ENCODE measurements at regions not wholly inside any gene's neighbourhood (a gene's known extent, or its start where the extent isn't known, plus 50 kb on each side); places are given as distances from the start of the nearest gene placed in this dataset.

DNA sequence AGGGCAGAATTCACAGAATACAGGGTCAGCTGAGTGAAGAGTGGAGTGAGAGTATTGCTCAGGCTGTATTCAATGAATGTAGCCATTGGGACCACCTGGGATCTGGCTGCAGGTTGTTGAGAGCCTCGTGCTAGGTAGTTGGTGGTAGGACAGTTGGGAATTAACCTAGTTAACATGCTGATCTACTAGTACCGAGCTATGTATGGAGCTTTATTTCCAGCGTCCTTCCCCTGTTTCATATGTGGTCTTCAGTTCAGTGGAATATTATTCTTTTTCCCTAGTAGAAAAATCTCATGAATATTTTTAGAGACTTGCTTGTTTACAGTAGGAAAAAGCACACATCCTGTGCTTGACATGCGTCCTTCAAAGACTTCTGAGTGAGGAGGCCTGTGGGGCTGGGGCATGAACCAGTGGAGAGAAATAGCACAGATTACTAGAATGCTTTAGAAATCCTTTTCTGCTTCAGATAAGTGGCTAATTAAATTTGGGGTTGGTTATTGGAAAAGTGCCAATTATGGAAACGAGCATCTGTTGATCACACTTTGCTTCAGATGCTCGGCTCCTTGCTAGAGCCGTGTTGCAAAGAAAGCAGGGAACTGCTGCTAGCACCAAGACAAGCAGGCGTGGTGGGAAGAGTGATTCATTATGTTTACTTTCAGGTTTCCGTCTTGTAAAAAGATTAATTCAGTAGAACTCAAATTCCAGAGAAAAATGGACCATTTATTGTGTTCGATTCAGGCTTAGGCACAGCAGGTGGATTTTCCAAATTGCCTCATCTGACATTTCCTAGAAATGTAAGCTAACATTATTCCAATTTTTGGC, 53.6 kb downstream of the ARF6 start:
- no peaks in the 10 kb centered on the region for H3K27me3 Mint-ChIP-seq (ENCODE audit: low read depth)
- H3K27ac Mint-ChIP-seq, result peak overlapping the region; percentile 73
- H3K4me3 Mint-ChIP-seq (ENCODE audit: low read depth), result peak overlapping the region; percentile 42
- peaks cover 57% of the 10 kb centered on the region for H3K4me1 Mint-ChIP-seq (ENCODE audit: low read depth)
- peaks cover 18% of the 10 kb centered on the region for H3K9me3 Mint-ChIP-seq
- no peak for DNase-seq (ENCODE audit: low spot score)
- H3K36me3 Mint-ChIP-seq (ENCODE audit: low read depth), result peaks cover 15% of the 10 kb centered on the region
- intact Hi-C loops (cut with micrococcal nuclease), result loop anchor here (2.0 to 5.0 kb wide), 4 partner anchors 14 to 52 kb away; no protein-coding TSS in a partner anchor

DNA sequence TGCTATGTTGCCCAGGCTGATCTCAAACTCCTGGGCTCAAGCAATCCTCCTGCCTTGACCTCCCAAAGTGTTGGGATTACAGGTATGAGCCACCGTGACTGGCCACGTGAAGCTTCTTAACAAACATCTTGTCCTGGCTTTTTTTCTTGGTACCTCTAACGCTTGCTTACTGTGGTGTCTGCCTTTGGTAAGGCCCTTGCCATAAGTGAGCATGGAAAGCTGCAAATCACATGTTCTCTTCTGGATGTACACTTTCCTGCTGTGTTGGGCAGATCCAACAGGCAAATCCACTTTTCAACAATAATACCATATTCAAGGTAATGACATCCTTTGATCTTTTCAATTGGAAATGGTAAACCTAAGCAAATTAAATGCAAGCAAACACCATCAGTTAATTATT, 54.6 kb downstream of the ARF6 start:
- no peak overlapping the region for H3K27ac Mint-ChIP-seq
- intact Hi-C loops (cut with micrococcal nuclease), result loop anchor here (2.0 to 5.0 kb wide), 4 partner anchors 13 to 51 kb away; no protein-coding TSS in a partner anchor
- H3K4me1 Mint-ChIP-seq (ENCODE audit: low read depth), result peaks cover 54% of the 10 kb centered on the region
- H3K4me3 Mint-ChIP-seq (ENCODE audit: low read depth), result no peak overlapping the region
- H3K9me3 Mint-ChIP-seq, result peaks cover 13% of the 10 kb centered on the region
- no peak for DNase-seq (ENCODE audit: low spot score)
- H3K27me3 Mint-ChIP-seq (ENCODE audit: low read depth), result no peaks in the 10 kb centered on the region
- peaks cover 12% of the 10 kb centered on the region for H3K36me3 Mint-ChIP-seq (ENCODE audit: low read depth)

DNA sequence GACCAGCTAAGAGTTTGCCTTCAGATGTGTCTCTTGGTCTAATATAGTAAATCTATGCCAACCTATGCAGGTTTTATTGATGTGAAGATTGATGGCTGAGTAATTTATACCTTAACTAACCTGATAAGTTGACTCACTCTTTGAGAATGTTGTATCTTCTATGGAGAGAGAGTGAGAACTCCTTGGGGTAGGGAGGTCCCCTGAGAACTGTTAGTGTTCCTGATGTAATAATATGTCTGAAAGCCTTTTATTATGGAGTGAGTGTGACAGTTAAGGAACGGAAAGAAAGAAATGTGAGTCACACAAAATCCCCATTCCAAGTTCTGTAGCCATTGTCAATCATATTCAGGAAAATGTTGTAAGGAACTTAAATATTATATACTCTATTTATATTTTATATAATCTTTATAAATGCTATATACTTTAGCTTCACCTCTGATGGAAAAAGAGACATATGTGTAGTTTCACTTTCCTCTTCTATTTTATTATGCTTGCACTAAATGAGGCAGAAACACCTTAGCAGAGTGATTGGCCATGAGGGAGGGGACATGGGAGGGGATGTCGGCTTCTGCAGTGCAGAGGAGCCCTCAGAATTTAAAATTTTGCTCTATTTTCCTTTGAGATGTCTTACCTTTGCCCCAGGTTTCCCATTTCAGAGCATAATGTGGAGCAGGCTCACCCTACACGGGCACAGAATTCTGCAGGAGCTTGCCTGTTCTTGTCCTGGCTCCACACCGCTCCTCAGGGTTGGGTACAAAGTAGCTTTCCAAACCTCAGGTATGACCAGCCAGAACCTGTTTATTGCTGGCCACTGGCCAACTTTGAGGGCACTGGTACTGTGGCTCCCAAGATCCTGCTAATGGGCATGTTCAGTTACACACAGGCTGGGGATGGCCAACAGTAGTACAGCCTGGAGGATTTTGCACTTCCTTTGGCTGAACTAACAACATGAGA, 57.7 kb downstream of the ARF6 start:
- intact Hi-C loops (cut with micrococcal nuclease), result no loop called here
- no peak for DNase-seq (ENCODE audit: low spot score)
- Mint-ChIP-seq H3K27ac (peak overlapping the region; percentile 34), H3K9me3 (no peaks in the 10 kb centered on the region), H3K36me3 (ENCODE audit: low read depth) (peaks cover 7% of the 10 kb centered on the region), H3K4me3 (ENCODE audit: low read depth) (no peak overlapping the region), H3K4me1 (ENCODE audit: low read depth) (peaks cover 45% of the 10 kb centered on the region), H3K27me3 (ENCODE audit: low read depth) (no peaks in the 10 kb centered on the region)

DNA sequence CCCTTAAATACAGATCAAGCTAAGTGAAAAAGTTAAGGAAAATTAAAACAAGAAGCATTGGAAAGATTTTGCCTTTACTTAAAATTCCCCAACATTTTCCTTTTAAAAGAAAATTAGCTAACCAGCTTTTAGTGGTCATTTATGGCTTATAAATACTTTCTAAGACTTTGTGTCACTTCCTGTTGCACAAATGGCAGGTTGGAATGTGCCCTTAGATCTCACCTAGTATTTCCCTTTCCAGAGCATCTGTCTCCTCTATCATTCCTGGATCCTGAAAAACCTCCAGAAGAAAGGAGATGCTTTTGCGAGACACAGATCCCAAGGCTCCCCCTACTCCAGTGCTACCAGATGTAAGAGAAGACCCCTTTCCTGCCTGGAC, 58.3 kb downstream of the ARF6 start:
- peaks cover 7% of the 10 kb centered on the region for H3K36me3 Mint-ChIP-seq (ENCODE audit: low read depth)
- H3K27me3 Mint-ChIP-seq (ENCODE audit: low read depth), result no peaks in the 10 kb centered on the region
- H3K27ac Mint-ChIP-seq, result no peak overlapping the region
- H3K4me3 Mint-ChIP-seq (ENCODE audit: low read depth), result no peak overlapping the region
- H3K9me3 Mint-ChIP-seq, result no peaks in the 10 kb centered on the region
- no peak for DNase-seq (ENCODE audit: low spot score)
- H3K4me1 Mint-ChIP-seq (ENCODE audit: low read depth), result peaks cover 39% of the 10 kb centered on the region
- intact Hi-C loops (cut with micrococcal nuclease), result no loop called here

DNA sequence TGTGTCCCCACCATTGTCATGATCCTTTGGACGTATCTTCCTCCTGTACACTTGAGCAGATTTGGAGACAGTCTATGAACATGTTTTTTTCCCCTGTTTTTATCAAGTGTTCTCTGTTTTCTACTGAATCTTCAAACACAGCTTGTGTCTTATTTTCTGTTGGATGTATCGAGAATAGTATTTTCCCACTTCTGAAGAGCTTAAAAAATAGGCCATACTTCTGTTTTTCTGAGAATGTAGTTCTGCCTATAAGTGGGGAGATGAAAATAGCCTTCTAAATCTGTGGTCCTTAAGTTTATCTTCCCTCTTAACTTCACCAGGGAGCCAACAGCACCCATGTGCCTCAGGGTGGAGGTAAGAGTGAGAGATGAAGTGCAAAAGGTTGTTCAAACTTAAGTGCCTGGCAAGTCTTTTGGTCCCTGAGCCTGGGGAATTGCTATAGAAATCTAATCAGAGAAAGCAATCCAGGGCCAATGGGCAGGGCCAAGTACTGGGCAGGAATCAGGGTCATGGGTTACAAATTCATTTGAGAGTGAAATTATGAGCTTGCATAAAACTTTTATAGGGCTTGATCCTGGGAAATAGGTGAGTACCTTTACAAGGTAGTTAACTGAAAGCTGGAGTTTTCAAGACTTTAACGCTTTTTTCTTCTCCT, 58.9 kb downstream of the ARF6 start:
- no peaks in the 10 kb centered on the region for H3K27me3 Mint-ChIP-seq (ENCODE audit: low read depth)
- no peak overlapping the region for H3K4me3 Mint-ChIP-seq (ENCODE audit: low read depth)
- DNase-seq (ENCODE audit: low spot score), result no peak
- H3K4me1 Mint-ChIP-seq (ENCODE audit: low read depth), result peaks cover 33% of the 10 kb centered on the region
- peaks cover 7% of the 10 kb centered on the region for H3K36me3 Mint-ChIP-seq (ENCODE audit: low read depth)
- intact Hi-C loops (cut with micrococcal nuclease), result no loop called here
- H3K27ac Mint-ChIP-seq, result no peak overlapping the region
- no peaks in the 10 kb centered on the region for H3K9me3 Mint-ChIP-seq

DNA sequence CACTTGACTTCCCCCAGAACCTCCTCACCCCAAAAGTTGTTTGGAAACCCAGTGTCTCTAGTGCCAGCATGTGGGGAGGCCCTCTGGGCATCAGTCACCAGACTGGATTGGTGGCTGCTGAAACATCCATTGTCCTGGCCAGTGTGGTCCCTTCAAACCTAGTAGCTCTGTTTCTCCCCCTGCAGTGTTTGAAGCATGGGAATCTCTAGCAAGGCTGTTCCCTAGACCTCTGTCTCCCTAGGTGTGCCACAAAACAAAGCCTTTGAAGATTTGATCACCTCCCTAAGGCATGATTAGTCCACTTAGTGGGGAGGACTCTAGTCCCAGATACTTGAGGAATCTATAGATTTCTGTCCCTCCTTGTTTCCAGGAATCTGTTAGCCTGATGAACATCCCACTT, 60.3 kb downstream of the ARF6 start:
- Mint-ChIP-seq H3K36me3 (ENCODE audit: low read depth) (peaks cover 7% of the 10 kb centered on the region), H3K4me1 (ENCODE audit: low read depth) (peaks cover 21% of the 10 kb centered on the region), H3K9me3 (no peaks in the 10 kb centered on the region), H3K27me3 (ENCODE audit: low read depth) (no peaks in the 10 kb centered on the region), H3K4me3 (ENCODE audit: low read depth) (no peak overlapping the region), H3K27ac (no peak overlapping the region)
- DNase-seq (ENCODE audit: low spot score), result no peak
- intact Hi-C loops (cut with micrococcal nuclease), result no loop called here

DNA sequence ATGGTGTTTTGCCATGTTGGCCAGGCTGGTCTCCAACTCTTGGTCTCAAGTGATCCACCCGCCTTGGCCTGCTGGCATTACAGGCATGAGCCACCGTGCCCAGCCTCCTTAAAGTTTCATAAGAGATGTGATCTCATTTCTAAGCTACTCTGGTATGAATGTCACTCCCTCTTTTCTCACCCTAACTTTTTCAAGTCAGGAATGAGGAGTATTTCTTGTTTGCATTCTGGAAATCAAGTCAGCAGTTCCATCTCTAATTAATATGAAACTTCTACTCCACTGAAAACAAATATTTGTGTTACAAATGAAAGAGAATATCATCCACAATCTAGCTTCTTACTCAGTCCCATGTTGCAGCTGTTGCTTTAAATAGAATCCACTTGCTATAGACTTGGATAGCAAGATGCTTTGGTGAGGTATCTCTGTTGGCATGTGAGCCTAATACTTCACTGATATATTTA, 61.3 kb downstream of the ARF6 start:
- Mint-ChIP-seq H3K36me3 (ENCODE audit: low read depth) (peaks cover 7% of the 10 kb centered on the region), H3K4me1 (ENCODE audit: low read depth) (peaks cover 16% of the 10 kb centered on the region), H3K4me3 (ENCODE audit: low read depth) (no peak overlapping the region), H3K27me3 (ENCODE audit: low read depth) (no peaks in the 10 kb centered on the region), H3K27ac (no peak overlapping the region), H3K9me3 (no peaks in the 10 kb centered on the region)
- DNase-seq (ENCODE audit: low spot score), result no peak
- intact Hi-C loops (cut with micrococcal nuclease), result no loop called here

DNA sequence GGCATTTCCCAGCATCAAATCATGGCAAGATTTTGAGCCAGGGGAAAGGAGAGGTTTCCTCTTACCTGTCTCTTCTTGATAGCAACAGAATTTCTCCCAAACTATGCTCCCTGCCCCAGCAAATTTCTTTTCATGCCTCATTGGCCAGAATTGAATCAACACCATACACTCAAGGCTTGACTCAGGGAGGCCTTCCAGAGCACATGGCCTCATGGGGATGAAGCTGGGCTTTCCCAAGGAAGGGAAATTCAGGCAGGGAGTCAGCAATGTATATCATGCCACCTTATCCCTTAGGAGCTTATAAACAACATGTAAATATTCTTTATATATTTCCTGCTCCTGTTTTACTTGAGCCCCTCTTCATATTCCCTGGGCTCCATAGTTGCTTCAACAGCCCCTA, 62.1 kb downstream of the ARF6 start:
- Mint-ChIP-seq H3K27ac (no peak overlapping the region), H3K9me3 (no peaks in the 10 kb centered on the region), H3K4me3 (ENCODE audit: low read depth) (no peak overlapping the region), H3K36me3 (ENCODE audit: low read depth) (peaks cover 7% of the 10 kb centered on the region), H3K27me3 (ENCODE audit: low read depth) (no peaks in the 10 kb centered on the region), H3K4me1 (ENCODE audit: low read depth) (peaks cover 22% of the 10 kb centered on the region)
- no peak for DNase-seq (ENCODE audit: low spot score)
- intact Hi-C loops (cut with micrococcal nuclease), result no loop called here

DNA sequence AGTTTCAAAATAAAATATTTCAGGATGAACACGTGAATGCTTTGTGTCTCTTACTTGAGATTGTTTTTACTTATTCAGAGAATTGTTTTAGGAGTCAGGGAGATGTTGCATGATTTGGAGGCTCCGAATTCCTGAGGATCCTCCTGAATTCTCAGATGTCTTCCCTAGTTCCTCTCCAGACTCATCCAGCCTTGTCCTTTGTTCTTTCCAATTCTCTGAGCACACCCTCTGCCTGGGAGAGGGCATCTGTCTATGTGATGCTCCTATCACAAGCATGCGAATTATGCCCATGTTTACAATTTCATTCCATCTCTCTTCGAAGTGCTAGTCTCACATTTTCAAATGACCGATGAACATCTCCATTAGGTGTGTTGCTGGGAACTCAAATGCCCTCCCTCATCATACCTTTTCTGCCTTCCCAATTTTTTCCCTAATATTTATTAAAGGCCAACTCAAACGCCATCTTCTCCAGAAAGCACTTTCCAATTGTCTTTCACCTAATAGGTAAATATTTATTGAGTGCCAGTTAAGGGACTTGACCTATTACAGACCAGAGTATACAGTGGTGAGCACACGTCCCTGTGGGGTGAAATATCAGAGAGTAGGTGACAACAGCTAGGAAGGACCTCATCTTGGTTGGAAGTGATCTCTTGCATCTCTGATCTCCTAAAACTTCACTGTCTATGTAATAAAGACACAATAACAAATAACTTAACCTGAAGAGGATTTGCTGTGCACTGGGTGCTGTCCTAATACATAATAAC, 64.4 kb downstream of the ARF6 start:
- H3K4me1 Mint-ChIP-seq (ENCODE audit: low read depth), result peaks cover 24% of the 10 kb centered on the region
- H3K4me3 Mint-ChIP-seq (ENCODE audit: low read depth), result no peak overlapping the region
- H3K27ac Mint-ChIP-seq, result no peak overlapping the region
- H3K9me3 Mint-ChIP-seq, result no peaks in the 10 kb centered on the region
- intact Hi-C loops (cut with micrococcal nuclease), result no loop called here
- H3K36me3 Mint-ChIP-seq (ENCODE audit: low read depth), result peaks cover 6% of the 10 kb centered on the region
- DNase-seq (ENCODE audit: low spot score), result no peak
- H3K27me3 Mint-ChIP-seq (ENCODE audit: low read depth), result no peaks in the 10 kb centered on the region

DNA sequence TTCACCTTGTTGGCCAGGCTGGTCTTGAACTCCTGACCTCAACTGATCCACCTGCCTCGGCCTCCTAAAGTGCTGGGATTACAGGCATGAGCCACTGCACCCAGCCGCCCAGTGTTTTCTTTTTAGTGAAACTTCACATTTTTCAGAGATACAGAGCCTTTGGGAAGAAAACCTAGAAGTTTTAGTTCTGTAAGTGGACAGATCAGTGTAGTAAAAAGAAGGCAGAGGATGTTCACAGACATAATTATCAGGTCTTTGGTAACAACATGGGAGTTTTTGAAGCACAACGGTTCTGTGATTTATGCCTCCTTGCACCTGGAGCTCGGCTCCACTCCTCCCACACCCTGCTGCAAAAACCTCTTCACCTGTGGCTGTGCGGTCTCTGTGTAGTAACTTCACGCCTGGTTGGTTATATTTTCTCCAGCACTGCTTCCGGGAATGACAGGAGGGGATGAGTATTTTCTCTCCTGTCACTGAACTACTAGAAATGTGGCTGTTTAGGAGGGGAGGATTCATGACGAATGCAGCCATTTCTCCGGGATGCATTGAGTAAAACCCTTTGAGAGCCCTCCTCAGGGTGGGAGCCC, 67.0 kb downstream of the ARF6 start:
- Mint-ChIP-seq H3K27ac (peak overlapping the region; percentile 38), H3K36me3 (ENCODE audit: low read depth) (no peaks in the 10 kb centered on the region), H3K27me3 (ENCODE audit: low read depth) (no peaks in the 10 kb centered on the region), H3K4me3 (ENCODE audit: low read depth) (no peak overlapping the region), H3K9me3 (no peaks in the 10 kb centered on the region), H3K4me1 (ENCODE audit: low read depth) (peaks cover 42% of the 10 kb centered on the region)
- DNase-seq (ENCODE audit: low spot score), result no peak
- intact Hi-C loops (cut with micrococcal nuclease), result loop anchor here (2.0 to 5.0 kb wide), 3 partner anchors 13 to 77 kb away; no protein-coding TSS in a partner anchor

DNA sequence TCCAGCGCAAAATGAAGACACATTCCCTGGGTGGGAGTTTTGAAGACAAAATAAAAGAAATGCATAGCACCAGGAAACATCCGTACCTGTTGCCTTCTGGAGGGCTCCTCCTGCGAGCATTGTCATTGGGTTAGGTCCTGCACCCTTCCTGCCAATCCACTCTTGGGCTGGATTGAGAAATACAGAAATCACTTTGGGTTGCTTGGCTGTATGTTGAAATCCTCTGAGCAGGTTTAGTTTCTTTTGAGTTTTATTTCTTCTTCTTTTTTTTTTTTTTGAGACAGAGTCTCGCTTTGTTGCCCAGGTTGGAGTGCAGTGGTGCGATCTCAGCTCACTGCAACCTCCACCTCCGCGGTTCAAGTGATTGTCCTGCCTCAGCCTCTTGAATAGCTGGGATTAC, 67.6 kb downstream of the ARF6 start:
- Mint-ChIP-seq H3K36me3 (ENCODE audit: low read depth) (no peaks in the 10 kb centered on the region), H3K27me3 (ENCODE audit: low read depth) (no peaks in the 10 kb centered on the region), H3K27ac (no peak overlapping the region), H3K9me3 (no peaks in the 10 kb centered on the region), H3K4me3 (ENCODE audit: low read depth) (no peak overlapping the region), H3K4me1 (ENCODE audit: low read depth) (peaks cover 43% of the 10 kb centered on the region)
- intact Hi-C loops (cut with micrococcal nuclease), result loop anchor here (2.0 to 5.0 kb wide), 3 partner anchors 14 to 77 kb away; no protein-coding TSS in a partner anchor
- DNase-seq (ENCODE audit: low spot score), result no peak

Data from activated T-helper 2 cell treated with anti-CD3 and anti-CD28 coated beads, Interferon-gamma antibody, Interleukin-2, Interleukin-4, amounts not matched to agents 10 μg/mL and 5 μg/mL and 100 μg/mL, durations not matched to agents 14 hours and 24 hours and 36 hours (primary cell).